Gastrocnemius medialis (tissue), 4 donors: ENCODE measurements at regions not wholly inside any gene's neighbourhood (a gene's known extent, or its start where the extent isn't known, plus 50 kb on each side); places are given as distances from the start of the nearest gene placed in this dataset.

Source experiments
- ATAC-seq, 2 donors: fragments of 150-250 bp; one replicate each; pipeline ENCODE4 v1.9.1; 2016
- DNase-seq, 2 donors: peaks; one replicate each; pipeline ENCODE4 v3.0.0-alpha.2; 2019
- H3K27ac ChIP-seq, 4 donors: fragments of 200-600 bp; sonication (generic); 1 replicate in 1 of 4; 2 replicates in 3 of 4; pipeline ENCODE4 v1.5.1; 2016 to 2018; ENCODE audit warnings: mild to moderate bottlenecking in 2 of 4, moderate library complexity in 1 of 4
- H3K27me3 ChIP-seq, 3 donors: fragments of 200-600 bp; sonication (generic) in 2 of 3; 1 replicate in 1 of 3; 2 replicates in 2 of 3; pipeline versions ENCODE4 v1.5.1 to v1.6.0; 2016 to 2019; ENCODE audit warnings: mild to moderate bottlenecking in 1 of 3, moderate library complexity in 1 of 3
- H3K36me3 ChIP-seq, 2 donors: fragments of 200-600 bp; sonication (generic) in 1 of 2; one replicate each; pipeline ENCODE4 v1.5.1; 2017 to 2018
- H3K4me1 ChIP-seq, 2 donors: fragments of 200-600 bp; sonication (generic) in 1 of 2; one replicate each; pipeline ENCODE4 v1.5.1; 2016 to 2017; ENCODE audit warnings: mild to moderate bottlenecking in 2 of 2
- H3K4me3 ChIP-seq, 4 donors: fragments of 200-600 bp; sonication (generic) in 3 of 4; 1 replicate in 1 of 4; 2 replicates in 3 of 4; pipeline ENCODE4 v1.5.1; 2016 to 2019; ENCODE audit warnings: mild to moderate bottlenecking in 2 of 4
- H3K9me3 ChIP-seq, 3 donors: fragments of 200-600 bp; sonication (generic) in 2 of 3; 1 replicate in 1 of 3; 2 replicates in 2 of 3; pipeline ENCODE4 v1.5.1; 2016 to 2019
- CTCF ChIP-seq, 5 experiments: fragments of 450-650 bp in 3 of 5; fragments of 200-600 bp in 2 of 5; sonication (generic) in 2 of 5; IDR thresholded peaks in 4 of 5; conservative IDR thresholded peaks in 1 of 5; 1 replicate in 4 of 5; 2 replicates in 1 of 5; pipeline ENCODE4 v1.5.1; 2016 to 2019; ENCODE audit warnings: antibody characterized with exemption in 5 of 5, mild to moderate bottlenecking in 3 of 5, moderate library complexity in 3 of 5
- POLR2A ChIP-seq, 2 donors: fragments of 450-650 bp; IDR thresholded peaks; one replicate each; pipeline ENCODE4 v1.6.1; 2017; ENCODE audit warnings: antibody characterized with exemption in 2 of 2, mild to moderate bottlenecking in 2 of 2, moderate library complexity in 2 of 2
- in situ Hi-C, 4 donors: fragments of 200-750 bp; cut with MboI; loops; one replicate each; pipeline versions ENCODE4 v1.15.0 to v1.8.0; 2017; ENCODE audit warnings: low sequenced_read_pairs in 4 of 4
- intact Hi-C: fragments of 100-400 bp; cut with DNase I; formaldehyde crosslinking; loops from one replicate; pipeline ENCODE4 v1.15.1; 2023; ENCODE audit warnings: low total_unique reads

GRCh38 chr3:168872826-168873225 lies 777.1 kb upstream of the GOLIM4 start:
- intact Hi-C loops: no loop called here
- Histone ChIP-seq H3K27me3 (no peaks in the 10 kb centered on the region), H3K36me3 (no peaks in the 10 kb centered on the region), H3K27ac (no peak overlapping the region), H3K9me3 (no peaks in the 10 kb centered on the region), H3K4me3 (no peak overlapping the region), H3K4me1 (no peaks in the 10 kb centered on the region)
- ATAC-seq (no peak), DNase-seq (no peak)
- TF ChIP-seq CTCF (IDR thresholded peaks at IDR 0.05 in 4 of 5, conservative IDR thresholded peaks at IDR 0.05 in 1 of 5): no peak
- TF ChIP-seq POLR2A (IDR thresholded peaks at IDR 0.05): no peak
- in situ Hi-C loops: loop anchor here in 1 of 4 donors (25.0 kb wide), 1 partner anchor 864 kb away; no protein-coding TSS in a partner anchor

GRCh38 chr3:168870892-168871291 lies 775.2 kb upstream of the GOLIM4 start:
- intact Hi-C loops: no loop called here
- TF ChIP-seq POLR2A (IDR thresholded peaks at IDR 0.05) (no peak), CTCF (IDR thresholded peaks at IDR 0.05 in 4 of 5, conservative IDR thresholded peaks at IDR 0.05 in 1 of 5) (no peak)
- Histone ChIP-seq H3K4me3 (no peak overlapping the region), H3K4me1 (no peaks in the 10 kb centered on the region), H3K27ac (no peak overlapping the region), H3K9me3 (no peaks in the 10 kb centered on the region), H3K27me3 (no peaks in the 10 kb centered on the region), H3K36me3 (no peaks in the 10 kb centered on the region)
- ATAC-seq (no peak), DNase-seq (no peak)
- in situ Hi-C loops: loop anchor here in 1 of 4 donors (25.0 kb wide), 1 partner anchor 866 kb away; no protein-coding TSS in a partner anchor

GRCh38 chr3:168865022-168865551 lies 769.4 kb upstream of the GOLIM4 start:
- H3K36me3 ChIP-seq: no peaks in the 10 kb centered on the region
- no peaks in the 10 kb centered on the region for H3K9me3 ChIP-seq
- H3K4me1 ChIP-seq: no peaks in the 10 kb centered on the region
- in situ Hi-C loops: loop anchor here in 1 of 4 donors (25.0 kb wide), 1 partner anchor 872 kb away; no protein-coding TSS in a partner anchor
- TF ChIP-seq POLR2A (IDR thresholded peaks at IDR 0.05) (no peak), CTCF (IDR thresholded peaks at IDR 0.05 in 4 of 5, conservative IDR thresholded peaks at IDR 0.05 in 1 of 5) (peak; percentile 12 to 58 (median 34))
- DNase-seq (no peak), ATAC-seq (no peak)
- intact Hi-C loops: no loop called here
- H3K4me3 ChIP-seq: peak overlapping the region in 2 of 4 donors; percentile 3 to 22
- H3K27ac ChIP-seq: no peak overlapping the region
- no peaks in the 10 kb centered on the region for H3K27me3 ChIP-seq

GRCh38 chr3:168864107-168865021 lies 768.6 kb upstream of the GOLIM4 start:
- DNase-seq (no peak), ATAC-seq (no peak)
- in situ Hi-C loops (loop anchor here in 1 of 4 donors (25.0 kb wide), 1 partner anchor 873 kb away; no protein-coding TSS in a partner anchor), intact Hi-C loops (no loop called here)
- Histone ChIP-seq H3K9me3 (no peaks in the 10 kb centered on the region), H3K27ac (no peak overlapping the region), H3K27me3 (no peaks in the 10 kb centered on the region), H3K4me1 (no peaks in the 10 kb centered on the region), H3K36me3 (no peaks in the 10 kb centered on the region), H3K4me3 (peak overlapping the region in 3 of 4 donors; percentile 3 to 22 (median 14))
- TF ChIP-seq CTCF (IDR thresholded peaks at IDR 0.05 in 4 of 5, conservative IDR thresholded peaks at IDR 0.05 in 1 of 5): no peak
- no peak for TF ChIP-seq POLR2A (IDR thresholded peaks at IDR 0.05)
